Sigmoid colon (tissue), 4 donors: ENCODE measurements at regions not wholly inside any gene's neighbourhood (a gene's known extent, or its start where the extent isn't known, plus 50 kb on each side); places are given as distances from the start of the nearest gene placed in this dataset.

Experiments
- CTCF ChIP-seq, 4 experiments: fragments of 450-650 bp in 3 of 4; fragments of 200-600 bp in 1 of 4; IDR thresholded peaks; one replicate each; pipeline ENCODE4 v1.5.1; 2016 to 2019; ENCODE audit warnings: antibody characterized with exemption in 4 of 4, mild to moderate bottlenecking in 3 of 4, moderate library complexity in 2 of 4
- EP300 ChIP-seq, 4 donors: sonication (generic); formaldehyde crosslinking; IDR thresholded peaks; one replicate each; pipeline ENCODE4 v1.6.1; 2017; ENCODE audit warnings: antibody characterized with exemption in 4 of 4
- POLR2A ChIP-seq, 2 donors: fragments of 450-650 bp; IDR thresholded peaks; one replicate each; pipeline ENCODE4 v1.6.1; 2016; ENCODE audit warnings: antibody characterized with exemption in 2 of 2, mild to moderate bottlenecking in 2 of 2, moderate library complexity in 2 of 2
- POLR2AphosphoS5 ChIP-seq, 4 donors: sonication (generic); formaldehyde crosslinking; IDR thresholded peaks; one replicate each; pipeline ENCODE4 v1.6.1; 2017; ENCODE audit warnings: antibody characterized with exemption in 4 of 4

- TF ChIP-seq CTCF (IDR thresholded peaks at IDR 0.05) (no peak), POLR2AphosphoS5 (IDR thresholded peaks at IDR 0.05) (no peak), EP300 (IDR thresholded peaks at IDR 0.05) (no peak), POLR2A (IDR thresholded peaks at IDR 0.05) (no peak)
These were observed 604.8 kb upstream of the IGFBP3 start for GRCh38 chr7:46525876-46526275.
